Right cardiac atrium (tissue), 5 donors: ENCODE measurements at regions not wholly inside any gene's neighbourhood (a gene's known extent, or its start where the extent isn't known, plus 50 kb on each side); places are given as distances from the start of the nearest gene placed in this dataset.

Source experiments
- ATAC-seq, 2 donors: fragments of 200-7000 bp; cut with Tn5 transposase; one replicate each; pipeline versions ENCODE4 v1.8.0 to v1.9.1; 2020; ENCODE audit warnings: moderate library complexity in 2 of 2, mild to moderate bottlenecking in 1 of 2
- DNase-seq, 3 donors: peaks; one replicate each; pipeline ENCODE4 v3.0.0-alpha.2; 2020
- H3K27ac ChIP-seq: one replicate; pipeline ENCODE4 v1.5.1; 2013; ENCODE audit warnings: mild to moderate bottlenecking, low read length, control low read depth, moderate library complexity
- H3K27me3 ChIP-seq: one replicate; pipeline ENCODE4 v1.6.1; 2013; ENCODE audit not compliant: control insufficient read depth, insufficient read depth
- H3K4me1 ChIP-seq: one replicate; pipeline ENCODE4 v1.6.1; 2013; ENCODE audit warnings: low read length; ENCODE audit not compliant: control insufficient read depth, insufficient read depth
- H3K4me3 ChIP-seq: one replicate; pipeline ENCODE4 v1.5.1; 2013; ENCODE audit warnings: low read length, control low read depth
- H3K9me3 ChIP-seq: one replicate; pipeline ENCODE4 v1.6.1; 2013; ENCODE audit warnings: low read length; ENCODE audit not compliant: control insufficient read depth
- WGBS: extraction: QIAGEN DNeasy Blood & Tissue Kit; methylation state at CpG from one replicate; pipeline ENCODE4 v1.1.7; 2013; 5-methylcytosine and 5-hydroxymethylcytosine counted together
- intact Hi-C, 4 donors: fragments of 100-400 bp; cut with DNase I; formaldehyde crosslinking; loops; one replicate each; pipeline versions ENCODE4 v1.11.0 to v1.14.0; 2022 to 2023
- donor health status: healthy with polysubstance abuse.
- donor health status: DM: no; HTN: yes; CAD: no.
- donor health status: DM: no; HTN: no; CAD: no.
- donor health status: DM: no; HTN: yes; CAD: no; lungs with severe emphysema.
- donor health status: DM: yes; HTN: yes; CAD: no.

- H3K27ac ChIP-seq: no peak overlapping the region
- intact Hi-C loops: no loop called here
- no peaks in the 10 kb centered on the region for H3K4me1 ChIP-seq
- no peaks in the 10 kb centered on the region for H3K9me3 ChIP-seq
- WGBS: 61% methylated on average over 1 of the region's 1 CpG
- ATAC-seq (no peak), DNase-seq (no peak)
- no peak overlapping the region for H3K4me3 ChIP-seq
- no peaks in the 10 kb centered on the region for H3K27me3 ChIP-seq
Measured at GRCh38 chr21:27314131-27314530, 347.2 kb upstream of the ADAMTS5 start.

GRCh38 chr21:27306791-27307775 lies 340.2 kb upstream of the ADAMTS5 start:
- Histone ChIP-seq H3K4me1 (no peaks in the 10 kb centered on the region), H3K27me3 (no peaks in the 10 kb centered on the region), H3K9me3 (no peaks in the 10 kb centered on the region), H3K27ac (no peak overlapping the region), H3K4me3 (no peak overlapping the region)
- intact Hi-C loops: no loop called here
- ATAC-seq (peak; percentile 79 to 95), DNase-seq (no peak)
- WGBS: 53% methylated on average over 4 of the region's 4 CpGs

- no peak for ATAC-seq
- Histone ChIP-seq H3K27me3 (no peaks in the 10 kb centered on the region), H3K9me3 (no peaks in the 10 kb centered on the region), H3K4me3 (no peak overlapping the region), H3K4me1 (no peaks in the 10 kb centered on the region), H3K27ac (no peak overlapping the region)
- intact Hi-C loops: no loop called here
- no peak for DNase-seq
Measured at GRCh38 chr21:27306206-27306605, 339.3 kb upstream of the ADAMTS5 start.

- Histone ChIP-seq H3K27me3 (no peaks in the 10 kb centered on the region), H3K27ac (no peak overlapping the region), H3K4me1 (no peaks in the 10 kb centered on the region), H3K9me3 (no peaks in the 10 kb centered on the region), H3K4me3 (no peak overlapping the region)
- DNase-seq (no peak), ATAC-seq (no peak)
- intact Hi-C loops: no loop called here
- 65% methylated on average over 2 of the region's 2 CpGs for WGBS
Measured at GRCh38 chr21:27301220-27301619, 334.3 kb upstream of the ADAMTS5 start.

GRCh38 chr21:27300770-27301169 lies 333.9 kb upstream of the ADAMTS5 start:
- intact Hi-C loops: no loop called here
- WGBS: 95% methylated on average over 2 of the region's 2 CpGs

GRCh38 chr21:27298465-27298864 lies 331.6 kb upstream of the ADAMTS5 start:
- no peak overlapping the region for H3K27ac ChIP-seq
- DNase-seq (no peak), ATAC-seq (peak in 1 of 2 donors; percentile 48)
- no peak overlapping the region for H3K4me3 ChIP-seq
- intact Hi-C loops: no loop called here
- no peaks in the 10 kb centered on the region for H3K4me1 ChIP-seq
- 65% methylated on average over 1 of the region's 1 CpG for WGBS
- no peaks in the 10 kb centered on the region for H3K27me3 ChIP-seq
- H3K9me3 ChIP-seq: no peaks in the 10 kb centered on the region

More at GRCh38 chr21:27300770-27301169, 333.9 kb upstream of the ADAMTS5 start:
- no peaks in the 10 kb centered on the region for H3K27me3 ChIP-seq
- H3K4me1 ChIP-seq: no peaks in the 10 kb centered on the region
- no peak for ATAC-seq
- no peaks in the 10 kb centered on the region for H3K9me3 ChIP-seq
- H3K4me3 ChIP-seq: no peak overlapping the region
- no peak overlapping the region for H3K27ac ChIP-seq
- DNase-seq: no peak

- DNase-seq (no peak), ATAC-seq (no peak)
- Histone ChIP-seq H3K4me1 (no peaks in the 10 kb centered on the region), H3K27ac (no peak overlapping the region), H3K4me3 (no peak overlapping the region), H3K9me3 (no peaks in the 10 kb centered on the region), H3K27me3 (no peaks in the 10 kb centered on the region)
- 88% methylated on average over 1 of the region's 1 CpG for WGBS
- intact Hi-C loops: no loop called here
Measured at GRCh38 chr21:27293239-27293638, 326.4 kb upstream of the ADAMTS5 start.

- DNase-seq (no peak), ATAC-seq (no peak)
- no peak overlapping the region for H3K4me3 ChIP-seq
- WGBS: 82% methylated on average over 2 of the region's 2 CpGs
- intact Hi-C loops: no loop called here
- H3K27ac ChIP-seq: no peak overlapping the region
- no peaks in the 10 kb centered on the region for H3K27me3 ChIP-seq
- H3K9me3 ChIP-seq: no peaks in the 10 kb centered on the region
- no peaks in the 10 kb centered on the region for H3K4me1 ChIP-seq
Measured at GRCh38 chr21:27292783-27293182, 325.9 kb upstream of the ADAMTS5 start.

GRCh38 chr21:27292229-27292628 lies 325.3 kb upstream of the ADAMTS5 start:
- ATAC-seq (no peak), DNase-seq (no peak)
- Histone ChIP-seq H3K27me3 (no peaks in the 10 kb centered on the region), H3K4me1 (no peaks in the 10 kb centered on the region), H3K27ac (no peak overlapping the region), H3K9me3 (no peaks in the 10 kb centered on the region), H3K4me3 (no peak overlapping the region)
- intact Hi-C loops: no loop called here

- Histone ChIP-seq H3K27me3 (no peaks in the 10 kb centered on the region), H3K4me1 (no peaks in the 10 kb centered on the region), H3K4me3 (no peak overlapping the region), H3K27ac (no peak overlapping the region), H3K9me3 (no peaks in the 10 kb centered on the region)
- DNase-seq: no peak
- intact Hi-C loops: no loop called here
- ATAC-seq: no peak
- 97% methylated on average over 1 of the region's 1 CpG for WGBS
Measured at GRCh38 chr21:27291006-27291405, 324.1 kb upstream of the ADAMTS5 start.

- Histone ChIP-seq H3K4me1 (no peaks in the 10 kb centered on the region), H3K27me3 (no peaks in the 10 kb centered on the region), H3K9me3 (no peaks in the 10 kb centered on the region), H3K27ac (no peak overlapping the region), H3K4me3 (no peak overlapping the region)
- ATAC-seq (no peak), DNase-seq (no peak)
- 32% methylated on average over 3 of the region's 3 CpGs for WGBS
- intact Hi-C loops: no loop called here
Measured at GRCh38 chr21:27290028-27290427, 323.1 kb upstream of the ADAMTS5 start.
